Progenitor cell of endocrine pancreas (in vitro differentiated cells): ENCODE measurements at regions not wholly inside any gene's neighbourhood (a gene's known extent, or its start where the extent isn't known, plus 50 kb on each side); places are given as distances from the start of the nearest gene placed in this dataset.

Experiments used
- DNase-seq: peaks from one replicate; pipeline ENCODE4 v3.0.0; 2021; ENCODE audit warnings: low spot score; ENCODE audit not compliant: unreplicated experiment
- H3K27ac Mint-ChIP-seq: 2 replicates; pipeline ENCODE4 v1.8.0; 2021; ENCODE audit warnings: mild to moderate bottlenecking, moderate library complexity, mixed read lengths
- H3K27me3 Mint-ChIP-seq: 2 replicates; pipeline ENCODE4 v1.8.0; 2021; ENCODE audit warnings: mixed read lengths
- H3K36me3 Mint-ChIP-seq: 2 replicates; pipeline ENCODE4 v1.8.0; 2022; ENCODE audit warnings: mixed read lengths; ENCODE audit not compliant: insufficient read depth
- H3K4me1 Mint-ChIP-seq: 2 replicates; pipeline ENCODE4 v1.8.0; 2021; ENCODE audit warnings: low read depth, mixed read lengths
- H3K4me3 Mint-ChIP-seq: 2 replicates; pipeline ENCODE4 v1.8.0; 2021; ENCODE audit warnings: low read depth, mild to moderate bottlenecking, moderate library complexity, mixed read lengths
- H3K9me3 Mint-ChIP-seq: 2 replicates; pipeline ENCODE4 v1.8.0; 2021; ENCODE audit warnings: low read depth, mixed read lengths
- CTCF ChIP-seq: fragments of 200-600 bp; sonication (generic); IDR thresholded peaks from one replicate; pipeline ENCODE4 v1.5.0; 2021; ENCODE audit warnings: antibody characterized with exemption, mild to moderate bottlenecking; ENCODE audit not compliant: unreplicated experiment

GRCh38 chr10:44647473-44647872 lies 262.6 kb upstream of the CXCL12 start:
- peaks cover 4% of the 10 kb centered on the region for H3K27me3 Mint-ChIP-seq
- no peak overlapping the region for H3K27ac Mint-ChIP-seq
- H3K4me1 Mint-ChIP-seq = no peaks in the 10 kb centered on the region
- no peaks in the 10 kb centered on the region for H3K9me3 Mint-ChIP-seq
- DNase-seq = no peak
- no peak overlapping the region for H3K4me3 Mint-ChIP-seq
- H3K36me3 Mint-ChIP-seq = no peaks in the 10 kb centered on the region
- no peak for TF ChIP-seq CTCF

DNA sequence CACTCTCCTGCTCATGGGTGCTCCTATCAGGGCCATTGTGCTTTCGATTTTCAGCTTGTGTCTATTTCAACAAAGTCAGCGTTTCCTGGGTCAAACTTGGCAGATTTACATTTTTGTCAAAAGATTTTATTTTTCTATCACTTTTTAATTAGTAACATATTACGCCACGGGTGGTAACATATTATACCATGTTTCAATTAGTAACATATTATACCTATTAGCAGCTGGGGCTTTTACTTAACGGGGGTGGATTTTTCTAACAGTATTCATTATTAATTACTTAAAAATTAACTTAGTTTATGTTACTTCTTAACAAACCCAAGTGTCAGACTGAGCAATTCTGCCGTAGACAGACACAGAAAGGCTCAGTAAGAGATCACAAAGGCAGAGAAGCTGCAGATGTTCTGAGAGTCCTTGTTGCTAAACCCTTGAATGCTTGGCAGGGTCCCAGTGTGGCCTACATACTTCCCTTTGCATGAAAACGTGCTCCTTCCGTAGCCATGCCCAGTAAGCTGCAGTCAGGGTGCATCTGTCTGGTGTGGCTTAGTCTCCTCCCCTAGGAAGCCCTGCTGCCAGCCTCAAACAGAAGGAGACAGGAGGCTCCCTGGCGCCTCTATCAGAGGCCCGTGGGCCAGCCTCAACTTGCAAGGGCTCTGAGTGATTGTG lies 263.1 kb upstream of the CXCL12 start:
- no peak overlapping the region for H3K27ac Mint-ChIP-seq
- H3K4me1 Mint-ChIP-seq = no peaks in the 10 kb centered on the region
- TF ChIP-seq CTCF = no peak
- no peaks in the 10 kb centered on the region for H3K36me3 Mint-ChIP-seq
- H3K27me3 Mint-ChIP-seq = peaks cover 4% of the 10 kb centered on the region
- no peak for DNase-seq
- H3K4me3 Mint-ChIP-seq = no peak overlapping the region
- no peaks in the 10 kb centered on the region for H3K9me3 Mint-ChIP-seq

DNA sequence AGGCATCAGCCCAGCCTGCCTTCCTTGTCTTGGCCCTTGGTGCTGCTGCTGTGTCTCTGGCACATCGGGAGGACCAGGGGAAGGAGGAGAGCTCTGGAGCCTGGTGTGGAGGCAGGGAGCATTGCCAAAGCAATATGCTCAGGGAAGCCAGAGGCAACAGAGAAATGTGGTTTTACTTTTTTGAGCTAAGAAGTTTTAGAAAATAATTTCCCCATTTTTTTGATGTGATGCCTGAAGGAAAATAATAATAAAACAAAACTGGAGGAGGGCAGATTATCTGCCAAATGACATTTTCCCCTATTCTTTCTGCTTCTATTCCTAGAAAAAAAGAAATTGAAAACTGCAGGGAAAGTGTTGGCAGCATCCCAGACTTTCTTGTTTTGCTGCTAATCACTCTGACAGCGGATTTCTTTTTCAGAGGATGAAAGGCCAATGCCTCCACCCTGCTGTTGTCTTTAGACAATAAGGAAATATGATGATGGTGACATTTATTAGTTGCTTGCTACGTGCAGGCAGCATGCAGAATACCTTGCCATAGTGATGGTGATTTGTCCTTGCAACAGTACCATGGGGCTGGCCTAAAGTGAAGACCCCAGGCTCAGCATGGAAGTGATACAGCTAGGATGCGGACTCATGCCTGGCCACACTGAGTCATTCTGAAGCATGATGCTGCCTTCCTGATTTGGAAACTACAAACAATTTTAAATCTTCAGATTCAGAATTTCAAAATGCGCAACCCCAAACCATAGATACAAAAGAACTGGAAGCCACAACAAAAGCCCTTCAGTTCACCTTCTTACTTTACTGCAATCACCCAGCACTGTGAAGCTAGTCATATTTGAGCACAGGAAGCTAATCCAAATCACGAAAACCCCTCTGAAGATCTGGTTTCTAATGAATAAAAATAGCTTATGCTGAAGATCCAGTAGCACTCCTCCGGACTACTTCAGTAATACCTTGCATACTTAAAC lies 260.2 kb upstream of the TMEM72 start:
- Mint-ChIP-seq H3K9me3 (peaks cover 4% of the 10 kb centered on the region), H3K27ac (no peak overlapping the region), H3K4me1 (no peaks in the 10 kb centered on the region), H3K27me3 (peaks cover 4% of the 10 kb centered on the region), H3K36me3 (no peaks in the 10 kb centered on the region), H3K4me3 (no peak overlapping the region)
- TF ChIP-seq CTCF = no peak
- DNase-seq = no peak

- Mint-ChIP-seq H3K27me3 (peaks cover 4% of the 10 kb centered on the region), H3K4me3 (no peak overlapping the region), H3K36me3 (no peaks in the 10 kb centered on the region), H3K9me3 (peaks cover 4% of the 10 kb centered on the region), H3K27ac (no peak overlapping the region), H3K4me1 (no peaks in the 10 kb centered on the region)
- TF ChIP-seq CTCF = no peak
- DNase-seq = no peak
Observed at GRCh38 chr10:44651834-44652233, 259.3 kb upstream of the TMEM72 start.

- Mint-ChIP-seq H3K4me3 (no peak overlapping the region), H3K27me3 (peaks cover 7% of the 10 kb centered on the region), H3K9me3 (no peaks in the 10 kb centered on the region), H3K27ac (no peak overlapping the region), H3K36me3 (no peaks in the 10 kb centered on the region), H3K4me1 (no peaks in the 10 kb centered on the region)
- TF ChIP-seq CTCF = no peak
- no peak for DNase-seq
Observed at GRCh38 chr10:44659320-44659719, 251.8 kb upstream of the TMEM72 start.
